B cell (primary cell): ENCODE measurements at regions not wholly inside any gene's neighbourhood (a gene's known extent, or its start where the extent isn't known, plus 50 kb on each side); places are given as distances from the start of the nearest gene placed in this dataset.

Experiments
- ATAC-seq: fragments of 200-7000 bp; cut with Tn5 transposase; one replicate; pipeline ENCODE4 v1.10.0; 2021; ENCODE audit warnings: low read depth, mild to moderate bottlenecking, moderate number of reproducible peaks, moderate library complexity
- CTCF ChIA-PET: fragments of 350-600 bp; sonication (Branson Sonifier 250); formaldehyde crosslinking; loops from one replicate; lab custom pipeline; 2021; ENCODE audit warnings: antibody characterized with exemption, inconsistent platforms; lab: Charles Lee
- POLR2A ChIA-PET: fragments of 350-600 bp; sonication (Branson Sonifier 250); formaldehyde crosslinking; loops from one replicate; lab custom pipeline; 2021; ENCODE audit warnings: antibody characterized with exemption; lab: Charles Lee
- DNase-seq: peaks from one replicate; pipeline ENCODE4 v3.0.0; 2013
- H2AFZ ChIP-seq: 2 replicates; pipeline ENCODE4 v1.6.1; 2012; ENCODE audit warnings: mild to moderate bottlenecking, low read depth, low read length; ENCODE audit not compliant: insufficient read depth, poor library complexity, severe bottlenecking
- H3K27ac ChIP-seq, 2 donors: 1 replicate in 1 of 2; 2 replicates in 1 of 2; pipeline ENCODE4 v1.5.1; 2012 to 2013; ENCODE audit warnings: low read length in 2 of 2, mild to moderate bottlenecking in 2 of 2, moderate library complexity in 1 of 2
- H3K27me3 ChIP-seq, 4 experiments: fragments of 200-600 bp in 1 of 4; sonication (generic) in 1 of 4; replicated peaks in 1 of 4; 1 replicate in 2 of 4; 2 replicates in 2 of 4; pipeline versions ENCODE4 v1.6.1 to v1.7.0; 2013 to 2016; ENCODE audit warnings: low read length in 3 of 4, mild to moderate bottlenecking in 2 of 4, mixed read lengths in 1 of 4, moderate library complexity in 1 of 4; ENCODE audit not compliant: insufficient read depth in 4 of 4, control insufficient read depth in 3 of 4; ENCODE audit errors: control extremely low read depth in 1 of 4
- H3K36me3 ChIP-seq, 2 experiments: replicated peaks in 1 of 2; 1 replicate in 1 of 2; 2 replicates in 1 of 2; pipeline versions ENCODE4 v1.6.1 to v1.7.1; 2013; ENCODE audit warnings: low read length in 1 of 2; ENCODE audit not compliant: insufficient read depth in 2 of 2, control insufficient read depth in 1 of 2; ENCODE audit errors: control extremely low read depth in 1 of 2, extremely low read depth in 1 of 2
- H3K4me1 ChIP-seq, 2 donors: fragments of 200-600 bp in 1 of 2; sonication (generic) in 1 of 2; 1 replicate in 1 of 2; 2 replicates in 1 of 2; pipeline versions ENCODE4 v1.5.1 to v1.6.1; 2013 to 2017; ENCODE audit warnings: low read length in 2 of 2; ENCODE audit not compliant: control insufficient read depth in 2 of 2, insufficient read depth in 2 of 2
- H3K4me2 ChIP-seq: replicated peaks from 2 replicates; pipeline ENCODE3; 2012; ENCODE audit warnings: mild to moderate bottlenecking, low read depth, low read length; ENCODE audit not compliant: poor library complexity, severe bottlenecking
- H3K4me3 ChIP-seq, 5 experiments: fragments of 200-600 bp in 1 of 5; sonication (generic) in 1 of 5; 1 replicate in 3 of 5; 2 replicates in 2 of 5; pipeline versions ENCODE4 v1.5.1 to v1.7.0; 2011 to 2016; ENCODE audit warnings: low read length in 4 of 5, mild to moderate bottlenecking in 4 of 5, low read depth in 2 of 5, control low read depth in 1 of 5, moderate library complexity in 1 of 5; ENCODE audit not compliant: insufficient read depth in 1 of 5; ENCODE audit errors: control extremely low read depth in 1 of 5, extremely low read depth in 1 of 5
- H3K79me2 ChIP-seq: fragments of 200-600 bp; sonication (generic); one replicate; pipeline ENCODE4 v1.6.0; 2016; ENCODE audit warnings: low read length; ENCODE audit not compliant: control insufficient read depth, insufficient read depth
- H3K9ac ChIP-seq: fragments of 200-600 bp; sonication (generic); 2 replicates; pipeline ENCODE4 v1.6.1; 2017; ENCODE audit warnings: mild to moderate bottlenecking, low read length, moderate library complexity
- H3K9me3 ChIP-seq, 3 donors: one replicate each; pipeline versions ENCODE4 v1.6.1 to v1.7.1; 2013; ENCODE audit warnings: low read length in 2 of 3; ENCODE audit not compliant: control insufficient read depth in 2 of 3, insufficient read depth in 1 of 3; ENCODE audit errors: control extremely low read depth in 1 of 3
- H4K20me1 ChIP-seq: 2 replicates; pipeline ENCODE4 v1.6.0; 2012; ENCODE audit warnings: mild to moderate bottlenecking, low read length; ENCODE audit not compliant: insufficient read depth, control insufficient read depth, poor library complexity, severe bottlenecking
- H3K27ac Mint-ChIP-seq: one replicate; pipeline ENCODE4 v1.8.0; 2021; ENCODE audit warnings: mixed read lengths
- H3K27me3 Mint-ChIP-seq: one replicate; pipeline ENCODE4 v1.8.0; 2021; ENCODE audit warnings: mixed read lengths
- H3K4me1 Mint-ChIP-seq: one replicate; pipeline ENCODE4 v1.8.0; 2021; ENCODE audit warnings: mixed read lengths
- H3K4me3 Mint-ChIP-seq: one replicate; pipeline ENCODE4 v1.8.0; 2021; ENCODE audit warnings: mixed read lengths
- H3K9me3 Mint-ChIP-seq: one replicate; pipeline ENCODE4 v1.8.0; 2022; ENCODE audit warnings: mixed read lengths; ENCODE audit not compliant: insufficient read depth
- CTCF ChIP-seq: fragments of 200-600 bp; IDR thresholded peaks from one replicate; pipeline ENCODE4 v1.8.0; 2022; ENCODE audit warnings: antibody characterized with exemption, mild to moderate bottlenecking
- EZH2 ChIP-seq: IDR thresholded peaks from 2 replicates; pipeline ENCODE4 v1.6.1; 2012; ENCODE audit warnings: borderline replicate concordance, low read depth, mild to moderate bottlenecking, moderate library complexity, low read length; ENCODE audit not compliant: insufficient read depth, poor library complexity, severe bottlenecking
- WGBS: methylation state at CpG from one replicate; pipeline ENCODE4 v1.1.5; 2013; ENCODE audit warnings: missing lambda C conversion rate; ENCODE audit not compliant: insufficient coverage; 5-methylcytosine and 5-hydroxymethylcytosine counted together
- intact Hi-C: fragments of 100-400 bp; cut with micrococcal nuclease; formaldehyde crosslinking; loops from one replicate; pipeline ENCODE4 v1.10.0; 2022

GRCh38 chr2:236980961-236981360 is 104.7 kb upstream of the COPS8 start:
- POLR2A ChIA-PET = no interaction called here
- no peaks in the 10 kb centered on the region for H3K79me2 ChIP-seq
- H3K9me3 ChIP-seq = peaks cover 0 to 4% (median 0%) of the 10 kb centered on the region in 3 donors
- Mint-ChIP-seq H3K9me3 (peaks cover 2% of the 10 kb centered on the region), H3K27me3 (peaks cover 34% of the 10 kb centered on the region), H3K4me1 (no peaks in the 10 kb centered on the region), H3K4me3 (no peak overlapping the region), H3K27ac (no peak overlapping the region)
- no peaks in the 10 kb centered on the region for H3K4me1 ChIP-seq
- CTCF ChIA-PET = no interaction called here
- no peak overlapping the region for H3K9ac ChIP-seq
- H4K20me1 ChIP-seq = no peaks in the 10 kb centered on the region
- TF ChIP-seq EZH2 (no peak), CTCF (no peak)
- WGBS = 86% methylated on average over 2 of the region's 3 CpGs
- DNase-seq (no peak), ATAC-seq (no peak)
- no peak overlapping the region for H3K27ac ChIP-seq
- peaks cover 0 to 9% (median 0%) of the 10 kb centered on the region in 4 experiments for H3K27me3 ChIP-seq
- intact Hi-C loops = no loop called here
- H2AFZ ChIP-seq = no peak overlapping the region
- H3K36me3 ChIP-seq = no peaks in the 10 kb centered on the region
- H3K4me2 ChIP-seq = no peak overlapping the region
- H3K4me3 ChIP-seq = no peak overlapping the region

DNA sequence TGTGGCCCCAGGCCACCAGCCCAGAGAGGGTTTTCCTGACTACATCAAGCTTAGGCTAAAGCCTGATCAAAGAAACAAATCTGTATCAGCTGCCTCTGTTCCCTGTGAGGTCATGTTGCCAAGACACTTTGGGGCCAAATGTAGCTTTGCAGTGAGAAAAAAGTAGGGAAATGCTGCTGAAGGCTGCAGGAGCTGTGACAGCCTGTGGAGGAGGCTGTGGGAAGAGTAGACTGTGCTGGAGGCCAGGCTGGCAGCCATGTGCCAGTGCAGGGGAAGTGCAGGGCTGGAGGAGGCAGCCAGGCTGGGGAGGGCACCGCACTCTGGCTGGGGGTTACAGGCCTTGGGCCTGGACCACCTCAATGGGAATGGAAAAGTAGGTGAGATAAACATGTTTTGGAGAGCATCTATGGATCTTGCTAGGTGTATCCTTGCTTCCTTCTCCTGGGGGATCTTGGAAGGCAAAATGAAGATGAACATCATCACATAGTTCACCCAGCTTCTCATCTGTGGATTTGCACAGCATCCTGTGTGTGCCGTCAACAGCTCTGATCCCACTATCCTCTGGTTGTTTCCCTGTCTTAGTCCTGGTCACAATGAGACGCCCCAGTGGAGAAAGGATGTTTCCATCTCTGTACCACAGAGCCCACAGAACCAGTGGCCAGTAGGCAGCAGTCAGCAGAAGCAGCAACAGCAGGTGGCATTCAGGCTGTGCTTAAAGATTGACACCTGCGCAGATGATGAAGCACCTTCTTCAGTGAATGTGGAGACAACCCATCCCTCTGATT is 103.8 kb upstream of the COPS8 start:
- H3K4me1 Mint-ChIP-seq = no peaks in the 10 kb centered on the region
- H3K4me2 ChIP-seq = no peak overlapping the region
- peaks cover 0 to 4% (median 0%) of the 10 kb centered on the region in 3 donors for H3K9me3 ChIP-seq
- CTCF ChIA-PET = no interaction called here
- ATAC-seq (no peak), DNase-seq (no peak)
- no peak overlapping the region for H3K27ac Mint-ChIP-seq
- no peaks in the 10 kb centered on the region for H3K4me1 ChIP-seq
- no peak overlapping the region for H3K4me3 ChIP-seq
- no peaks in the 10 kb centered on the region for H3K36me3 ChIP-seq
- peaks cover 0 to 3% (median 0%) of the 10 kb centered on the region in 4 experiments for H3K27me3 ChIP-seq
- H4K20me1 ChIP-seq = no peaks in the 10 kb centered on the region
- no peak for TF ChIP-seq EZH2
- no peak for TF ChIP-seq CTCF
- H3K27me3 Mint-ChIP-seq = peaks cover 28% of the 10 kb centered on the region
- peaks cover 2% of the 10 kb centered on the region for H3K9me3 Mint-ChIP-seq
- no peak overlapping the region for H3K4me3 Mint-ChIP-seq
- no peak overlapping the region for H3K9ac ChIP-seq
- intact Hi-C loops = no loop called here
- H2AFZ ChIP-seq = no peak overlapping the region
- H3K79me2 ChIP-seq = no peaks in the 10 kb centered on the region
- H3K27ac ChIP-seq = no peak overlapping the region
- POLR2A ChIA-PET = no interaction called here
- 82% methylated on average over 3 of the region's 4 CpGs for WGBS
